Stimulated activated CD8-positive, alpha-beta memory T cell treated with anti-CD3 and anti-CD28 coated beads, Interleukin-15, amount 100 ng/mL, for 48 hours (primary cell): ENCODE measurements at regions not wholly inside any gene's neighbourhood (a gene's known extent, or its start where the extent isn't known, plus 50 kb on each side); places are given as distances from the start of the nearest gene placed in this dataset.

Source experiments
- DNase-seq, 2 donors: peaks; one replicate each; pipeline ENCODE4 v3.0.0-alpha.2; 2020; ENCODE audit warnings: low read depth in 2 of 2

DNA sequence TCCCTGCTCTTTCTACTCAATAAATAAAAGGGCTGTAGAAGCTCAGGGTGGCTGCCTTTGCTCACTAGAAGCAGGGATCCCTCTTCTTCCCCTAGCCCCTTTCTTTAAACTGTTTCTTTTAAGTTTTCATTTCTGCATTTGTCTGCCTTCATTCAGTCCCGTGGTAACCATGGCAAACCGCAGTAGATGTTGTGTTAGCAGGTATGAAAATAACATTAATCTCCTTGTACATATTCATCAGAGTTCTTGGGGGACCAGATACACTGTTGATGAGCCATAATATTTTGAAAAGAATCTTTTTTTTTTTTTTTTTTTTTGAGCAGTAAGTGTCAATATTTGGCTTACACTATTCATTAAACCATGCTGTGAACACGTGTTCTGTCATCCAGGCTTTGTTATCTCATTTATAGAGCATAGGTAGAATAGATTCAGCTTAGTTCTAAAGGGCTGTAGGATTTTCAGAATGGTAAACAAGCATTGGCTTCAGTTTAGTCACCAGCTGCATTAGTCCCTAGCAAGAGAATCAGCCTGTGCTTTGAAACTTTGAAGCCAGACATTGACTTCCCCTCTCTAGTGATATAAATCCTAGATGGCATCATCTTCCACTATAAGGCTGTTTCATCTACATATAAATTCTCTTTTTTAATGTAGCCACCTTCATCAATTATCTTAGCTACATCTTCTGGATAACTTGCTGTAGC, 59.4 kb upstream of the SPRY2 start:
- no peak for DNase-seq

DNA sequence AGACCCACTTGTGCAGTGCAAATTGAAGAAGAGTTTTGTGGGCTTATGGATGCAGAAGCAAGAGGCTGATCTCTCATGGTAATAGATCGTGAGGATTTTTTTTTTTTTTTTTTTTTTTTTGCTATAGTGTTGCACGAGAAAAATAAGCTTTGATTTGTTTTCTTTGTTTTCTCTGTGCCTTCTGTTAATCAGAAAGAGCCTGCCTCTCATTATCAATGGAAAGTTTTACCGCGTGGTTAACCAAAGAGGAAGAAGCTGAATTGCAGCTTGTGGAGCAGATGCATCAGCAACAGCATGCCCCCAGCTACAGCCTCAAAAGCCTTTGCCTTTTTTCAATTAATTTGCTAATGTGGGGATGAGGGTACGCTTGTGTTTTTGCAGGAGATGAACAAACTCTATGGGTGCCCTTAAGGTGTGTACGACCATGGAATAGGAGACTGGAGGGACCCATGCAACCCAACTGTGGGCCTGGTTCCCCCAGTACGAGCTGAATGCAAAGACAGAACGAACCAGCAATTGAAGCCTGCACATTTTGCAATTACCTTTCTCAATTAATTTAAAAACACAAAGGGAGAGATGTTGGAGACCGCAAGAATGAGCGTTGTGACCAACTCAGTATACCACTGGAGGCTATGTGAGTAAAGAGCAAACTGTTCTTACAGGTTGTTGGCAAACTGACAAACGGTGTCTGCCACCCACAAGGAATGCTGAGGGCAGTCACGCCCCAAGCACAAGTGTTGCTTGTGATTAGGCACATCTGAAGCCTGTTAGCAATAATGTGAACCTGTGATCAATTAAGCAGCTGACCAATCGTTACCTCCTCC, 58.6 kb upstream of the SPRY2 start:
- no peak for DNase-seq
